GM13976 (cell line): ENCODE measurements at regions not wholly inside any gene's neighbourhood (a gene's known extent, or its start where the extent isn't known, plus 50 kb on each side); places are given as distances from the start of the nearest gene placed in this dataset.

Experiments used
- DNase-seq: peaks from one replicate; pipeline ENCODE4 v3.0.0; 2012; ENCODE audit warnings: low spot score
- in situ Hi-C: fragments of 300-500 bp; cut with MboI; formaldehyde crosslinking; loops from one replicate; pipeline ENCODE4 v1.12.0; 2022; ENCODE audit warnings: low sequenced_read_pairs, mixed read lengths, inconsistent platforms; ENCODE audit not compliant: unreplicated experiment
- TF ChIP-seq, protein P1 (sequence below): IDR thresholded peaks from 2 replicates; pipeline ENCODE4 v1.5.1; 2012; ENCODE audit warnings: borderline replicate concordance, mild to moderate bottlenecking; ENCODE audit not compliant: insufficient read depth; ENCODE audit errors: extremely low read depth, missing control alignments, control extremely low read depth

DNA sequence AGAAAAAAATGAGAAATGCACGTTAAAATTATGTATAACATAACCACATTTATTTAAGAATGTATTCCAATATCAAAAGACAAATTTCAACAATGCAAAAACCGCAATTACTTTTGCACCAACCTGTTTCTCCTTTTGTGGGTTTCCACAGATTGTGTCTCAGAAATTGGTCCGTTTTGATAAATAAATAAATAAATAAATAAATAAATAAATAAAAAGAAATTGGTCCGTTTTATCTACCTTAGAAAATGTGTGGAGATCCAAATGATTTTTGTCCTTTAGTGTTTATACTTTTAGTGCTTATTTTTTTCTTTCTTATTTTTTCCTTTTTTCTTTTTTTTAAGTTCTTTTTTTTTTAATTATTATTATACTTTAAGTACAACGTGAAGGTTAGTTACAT is 1682.2 kb upstream of the TMEFF2 start:
- no peak for DNase-seq
- in situ Hi-C loops: no loop called here
- TF ChIP-seq, protein P1, sequence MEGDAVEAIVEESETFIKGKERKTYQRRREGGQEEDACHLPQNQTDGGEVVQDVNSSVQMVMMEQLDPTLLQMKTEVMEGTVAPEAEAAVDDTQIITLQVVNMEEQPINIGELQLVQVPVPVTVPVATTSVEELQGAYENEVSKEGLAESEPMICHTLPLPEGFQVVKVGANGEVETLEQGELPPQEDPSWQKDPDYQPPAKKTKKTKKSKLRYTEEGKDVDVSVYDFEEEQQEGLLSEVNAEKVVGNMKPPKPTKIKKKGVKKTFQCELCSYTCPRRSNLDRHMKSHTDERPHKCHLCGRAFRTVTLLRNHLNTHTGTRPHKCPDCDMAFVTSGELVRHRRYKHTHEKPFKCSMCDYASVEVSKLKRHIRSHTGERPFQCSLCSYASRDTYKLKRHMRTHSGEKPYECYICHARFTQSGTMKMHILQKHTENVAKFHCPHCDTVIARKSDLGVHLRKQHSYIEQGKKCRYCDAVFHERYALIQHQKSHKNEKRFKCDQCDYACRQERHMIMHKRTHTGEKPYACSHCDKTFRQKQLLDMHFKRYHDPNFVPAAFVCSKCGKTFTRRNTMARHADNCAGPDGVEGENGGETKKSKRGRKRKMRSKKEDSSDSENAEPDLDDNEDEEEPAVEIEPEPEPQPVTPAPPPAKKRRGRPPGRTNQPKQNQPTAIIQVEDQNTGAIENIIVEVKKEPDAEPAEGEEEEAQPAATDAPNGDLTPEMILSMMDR: no peak

DNA sequence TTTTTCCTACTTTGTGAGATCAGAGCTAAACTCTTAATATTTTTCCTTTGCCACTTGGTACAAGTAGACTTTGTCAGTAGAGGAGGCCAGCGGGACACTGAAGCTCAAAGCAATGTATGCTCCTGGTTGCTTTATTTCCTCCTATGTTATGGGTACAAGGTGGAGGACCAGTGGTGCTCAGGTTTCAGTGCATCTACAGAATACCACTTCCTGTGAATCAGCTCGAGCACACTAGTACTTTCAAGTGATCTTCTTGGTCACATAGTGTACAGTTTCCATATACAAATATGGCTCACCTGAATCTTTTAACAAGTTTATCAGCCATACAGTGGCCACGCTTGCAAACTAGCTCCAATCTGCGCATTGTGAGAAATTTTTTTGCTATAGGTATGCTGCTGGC is 1674.8 kb upstream of the TMEFF2 start:
- TF ChIP-seq, protein P1: no peak
- in situ Hi-C loops: no loop called here
- DNase-seq: no peak

DNA sequence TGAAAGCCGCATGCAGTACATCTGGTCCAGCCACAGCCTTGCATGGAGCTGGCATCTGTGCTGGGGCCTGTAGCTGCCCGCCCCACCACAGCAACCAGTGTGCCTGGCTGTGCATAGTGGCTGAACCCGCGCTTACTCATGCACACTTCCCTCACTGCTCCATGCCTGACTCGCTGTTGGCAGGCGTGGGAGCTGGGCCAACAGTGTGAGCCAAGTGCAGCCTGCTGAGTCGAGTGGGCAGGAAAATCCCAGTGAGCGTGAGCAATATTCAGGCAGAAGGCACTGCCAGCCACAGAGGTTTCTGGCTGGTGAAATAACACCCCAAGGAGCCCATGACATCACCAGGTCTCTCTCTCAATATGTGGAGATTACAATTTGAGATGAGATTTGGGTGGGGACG is 1674.1 kb upstream of the TMEFF2 start:
- TF ChIP-seq, protein P1: no peak
- in situ Hi-C loops: no loop called here
- DNase-seq: no peak

DNA sequence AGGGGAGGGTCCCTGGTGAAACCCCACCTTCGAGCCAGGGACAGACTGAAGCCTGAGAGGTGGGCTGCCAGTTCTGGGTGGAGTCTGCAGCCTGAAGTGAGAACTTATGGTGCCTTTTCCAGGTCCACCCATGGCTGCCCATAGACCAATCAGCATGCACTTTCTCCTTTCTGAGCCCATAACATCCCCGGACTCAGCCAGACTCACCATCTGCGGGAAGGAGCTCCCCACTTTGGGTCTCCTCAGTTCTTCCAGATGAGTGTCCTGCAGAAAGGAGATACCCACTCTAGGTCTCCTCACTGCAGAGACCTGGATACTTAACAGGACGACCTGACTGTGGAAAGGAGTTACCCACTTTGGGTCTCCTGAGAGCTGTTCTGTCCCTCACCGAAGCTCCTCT is 1673.4 kb upstream of the TMEFF2 start:
- no peak for DNase-seq
- TF ChIP-seq, protein P1: no peak
- in situ Hi-C loops: no loop called here

DNA sequence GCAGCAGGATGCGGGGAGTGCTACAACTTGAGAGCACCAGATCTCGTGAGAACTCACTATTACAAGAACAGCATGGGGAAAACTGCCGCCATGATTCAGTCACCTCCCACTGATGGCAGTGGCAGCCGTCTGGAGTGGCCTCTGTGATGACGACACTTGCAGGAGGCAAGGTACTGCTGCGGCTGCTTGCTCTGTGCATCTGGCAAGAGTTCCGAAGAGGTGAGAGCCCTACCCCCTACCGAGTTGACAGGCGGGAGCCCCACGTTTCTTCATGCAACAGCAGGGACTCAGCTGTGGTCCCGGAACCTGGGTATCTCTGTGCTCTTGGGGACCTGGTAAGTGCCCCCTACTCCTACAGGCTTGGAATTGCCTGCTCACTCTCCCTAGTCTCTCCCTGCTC is 1672.7 kb upstream of the TMEFF2 start:
- TF ChIP-seq, protein P1: no peak
- in situ Hi-C loops: no loop called here

DNA sequence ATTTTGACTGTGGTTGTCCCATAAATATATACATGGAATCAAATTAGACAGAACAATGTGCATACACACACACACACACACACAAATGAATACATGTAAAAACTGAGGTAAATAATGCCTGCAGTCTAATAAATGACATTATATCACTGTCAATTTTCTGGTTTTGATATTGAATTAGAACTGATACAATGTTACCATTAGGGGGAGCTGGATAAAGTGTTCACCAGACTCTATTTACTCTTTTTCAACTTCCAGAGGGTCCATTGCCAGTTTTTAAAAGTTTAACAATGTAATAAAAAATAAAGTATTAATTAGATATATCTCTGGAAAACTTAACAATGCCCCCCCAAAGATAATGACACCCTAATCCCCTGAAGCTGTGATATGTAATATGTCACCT is 1666.8 kb upstream of the TMEFF2 start:
- DNase-seq: no peak
- TF ChIP-seq, protein P1: no peak
- in situ Hi-C loops: no loop called here

More for the DNA sequence above, 1672.7 kb upstream of the TMEFF2 start:
- DNase-seq: no peak

DNA sequence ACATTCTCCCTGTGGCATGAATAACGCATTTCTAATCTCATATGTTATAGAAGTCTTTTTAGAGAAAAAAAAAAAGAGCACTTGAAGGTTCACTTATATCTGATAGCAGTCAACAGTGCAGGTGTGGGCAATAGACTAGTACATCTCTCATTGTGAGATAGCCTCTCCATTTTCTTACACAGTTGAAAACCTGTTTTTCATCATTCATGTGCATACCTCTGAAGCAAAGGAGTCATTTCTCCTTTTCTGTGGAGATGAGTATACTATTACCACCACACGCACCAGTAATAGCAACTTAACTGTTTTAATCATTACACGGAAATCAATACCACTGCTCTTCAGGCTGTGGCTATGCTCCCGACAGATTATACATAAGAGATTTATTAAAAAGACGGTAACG is 1653.3 kb upstream of the TMEFF2 start:
- no peak for DNase-seq
- in situ Hi-C loops: no loop called here
- TF ChIP-seq, protein P1: no peak
